Pons (tissue), 1 donor: ENCODE measurements at regions not wholly inside any gene's neighbourhood (a gene's known extent, or its start where the extent isn't known, plus 50 kb on each side); places are given as distances from the start of the nearest gene placed in this dataset.

ENCODE experiments used
- DNase-seq: peaks from one replicate; pipeline ENCODE4 v3.0.0-alpha.2; 2016; ENCODE audit warnings: low spot score

- DNase-seq = no peak
Measured at GRCh38 chr9:630817-631216, 210.7 kb upstream of the DMRT1 start.

GRCh38 chr9:631596-631995 is 209.9 kb upstream of the DMRT1 start:
- no peak for DNase-seq

- no peak for DNase-seq
Measured at GRCh38 chr9:633461-633860, 208.0 kb upstream of the DMRT1 start.

- DNase-seq = no peak
Measured at GRCh38 chr9:636931-637591, 204.4 kb upstream of the DMRT1 start.

GRCh38 chr9:638152-638551 is 203.3 kb upstream of the DMRT1 start:
- DNase-seq = no peak

- DNase-seq = no peak
Measured at GRCh38 chr9:642014-642413, 199.5 kb upstream of the DMRT1 start.

GRCh38 chr9:643966-644365 is 197.5 kb upstream of the DMRT1 start:
- DNase-seq = no peak

- no peak for DNase-seq
Measured at GRCh38 chr9:647522-647921, 194.0 kb upstream of the DMRT1 start.

GRCh38 chr9:649128-650074 is 192.1 kb upstream of the DMRT1 start:
- no peak for DNase-seq

GRCh38 chr9:650362-650761 is 191.1 kb upstream of the DMRT1 start:
- no peak for DNase-seq

GRCh38 chr9:651371-651770 is 190.1 kb upstream of the DMRT1 start:
- DNase-seq = peak; percentile 68

GRCh38 chr9:652914-653313 is 188.6 kb upstream of the DMRT1 start:
- no peak for DNase-seq

- DNase-seq = no peak
Measured at GRCh38 chr9:653421-653820, 188.1 kb upstream of the DMRT1 start.

- DNase-seq = no peak
Measured at GRCh38 chr9:653856-654387, 187.6 kb upstream of the DMRT1 start.

GRCh38 chr9:655875-656274 is 185.6 kb upstream of the DMRT1 start:
- peak; percentile 29 for DNase-seq

- no peak for DNase-seq
Measured at GRCh38 chr9:656926-657568, 184.4 kb upstream of the DMRT1 start.

GRCh38 chr9:659286-659685 is 182.2 kb upstream of the DMRT1 start:
- DNase-seq = no peak

- no peak for DNase-seq
Measured at GRCh38 chr9:660227-660626, 181.3 kb upstream of the DMRT1 start.

GRCh38 chr9:663541-663940 is 178.0 kb upstream of the DMRT1 start:
- DNase-seq = no peak

- no peak for DNase-seq
Measured at GRCh38 chr9:665296-665695, 176.2 kb upstream of the DMRT1 start.

- no peak for DNase-seq
Measured at GRCh38 chr9:671997-672396, 169.5 kb upstream of the DMRT1 start.

GRCh38 chr9:672851-673250 is 168.6 kb upstream of the DMRT1 start:
- peak; percentile 75 for DNase-seq
